ENCODE measurements at regions not wholly inside any gene's neighbourhood (a gene's known extent, or its start where the extent isn't known, plus 50 kb on each side); places are given as distances from the start of the nearest gene placed in this dataset.

GRCh38 chr18:1952486-1952885 lies 618.8 kb downstream of the METTL4 start:
- intact Hi-C loops (cut with DNase I): no loop called here
- no peaks in the 10 kb centered on the region for H3K4me1 ChIP-seq
- no peak overlapping the region for H3K4me3 ChIP-seq
- no peaks in the 10 kb centered on the region for H3K27me3 ChIP-seq
- TF ChIP-seq CTCF (IDR thresholded peaks at IDR 0.05): no peak
- no peak for DNase-seq (ENCODE audit: low spot score in 2 of 2)
- no peak overlapping the region for H3K27ac ChIP-seq
- no peaks in the 10 kb centered on the region for H3K9me3 ChIP-seq
- H3K36me3 ChIP-seq: no peaks in the 10 kb centered on the region

- TF ChIP-seq CTCF (IDR thresholded peaks at IDR 0.05): no peak
- no peak for DNase-seq (ENCODE audit: low spot score in 2 of 2)
- Histone ChIP-seq H3K9me3 (no peaks in the 10 kb centered on the region), H3K4me3 (no peak overlapping the region), H3K27ac (no peak overlapping the region), H3K4me1 (no peaks in the 10 kb centered on the region), H3K36me3 (no peaks in the 10 kb centered on the region), H3K27me3 (no peaks in the 10 kb centered on the region)
- intact Hi-C loops (cut with DNase I): no loop called here
These were observed 616.6 kb downstream of the METTL4 start for GRCh38 chr18:1954583-1955312.

- no peaks in the 10 kb centered on the region for H3K9me3 ChIP-seq
- H3K36me3 ChIP-seq: no peaks in the 10 kb centered on the region
- H3K4me1 ChIP-seq: no peaks in the 10 kb centered on the region
- no peak for DNase-seq (ENCODE audit: low spot score in 2 of 2)
- no peak for TF ChIP-seq CTCF (IDR thresholded peaks at IDR 0.05)
- H3K4me3 ChIP-seq: no peak overlapping the region
- intact Hi-C loops (cut with DNase I): no loop called here
- no peaks in the 10 kb centered on the region for H3K27me3 ChIP-seq
- H3K27ac ChIP-seq: no peak overlapping the region
These were observed 612.5 kb downstream of the METTL4 start for GRCh38 chr18:1958798-1959197.

- no peak overlapping the region for H3K4me3 ChIP-seq
- TF ChIP-seq CTCF (IDR thresholded peaks at IDR 0.05): no peak
- H3K9me3 ChIP-seq: no peaks in the 10 kb centered on the region
- no peak for DNase-seq (ENCODE audit: low spot score in 2 of 2)
- H3K4me1 ChIP-seq: no peaks in the 10 kb centered on the region
- H3K27ac ChIP-seq: no peak overlapping the region
- intact Hi-C loops (cut with DNase I): no loop called here
- no peaks in the 10 kb centered on the region for H3K27me3 ChIP-seq
- no peaks in the 10 kb centered on the region for H3K36me3 ChIP-seq
These were observed 606.3 kb downstream of the METTL4 start for GRCh38 chr18:1965016-1965415.

GRCh38 chr18:1965541-1965940 lies 605.8 kb downstream of the METTL4 start:
- Histone ChIP-seq H3K9me3 (no peaks in the 10 kb centered on the region), H3K36me3 (no peaks in the 10 kb centered on the region), H3K4me1 (no peaks in the 10 kb centered on the region), H3K4me3 (no peak overlapping the region), H3K27me3 (no peaks in the 10 kb centered on the region), H3K27ac (no peak overlapping the region)
- intact Hi-C loops (cut with DNase I): no loop called here
- DNase-seq (ENCODE audit: low spot score in 2 of 2): no peak
- no peak for TF ChIP-seq CTCF (IDR thresholded peaks at IDR 0.05)

Data from ascending aorta (tissue), 2 donors.